Trophoblast cell (in vitro differentiated cells and primary cell): ENCODE measurements at regions not wholly inside any gene's neighbourhood (a gene's known extent, or its start where the extent isn't known, plus 50 kb on each side); places are given as distances from the start of the nearest gene placed in this dataset.

Experiments used
- DNase-seq, 2 donors: peaks; one replicate each; pipeline ENCODE4 v3.0.0-alpha.2; 2016
- H2AFZ ChIP-seq: 2 replicates; pipeline ENCODE4 v1.6.1; 2013; ENCODE audit warnings: low read length, moderate library complexity, mild to moderate bottlenecking; ENCODE audit not compliant: insufficient read depth, poor library complexity
- H2AK5ac ChIP-seq: 2 replicates; pipeline ENCODE4 v1.6.1; 2013; ENCODE audit warnings: mild to moderate bottlenecking, low read length
- H2BK120ac ChIP-seq: 2 replicates; pipeline ENCODE4 v1.6.1; 2013; ENCODE audit warnings: low read length, mild to moderate bottlenecking, moderate library complexity; ENCODE audit not compliant: insufficient read depth, poor library complexity
- H2BK12ac ChIP-seq: 2 replicates; pipeline ENCODE4 v1.6.1; 2013; ENCODE audit warnings: mild to moderate bottlenecking, low read length, moderate library complexity
- H2BK5ac ChIP-seq: 2 replicates; pipeline ENCODE4 v1.6.1; 2013; ENCODE audit warnings: low read length, low read depth, moderate library complexity, mild to moderate bottlenecking; ENCODE audit not compliant: poor library complexity
- H3K14ac ChIP-seq: 2 replicates; pipeline ENCODE4 v1.6.1; 2013; ENCODE audit warnings: mild to moderate bottlenecking, low read length
- H3K18ac ChIP-seq: 2 replicates; pipeline ENCODE4 v1.6.1; 2013; ENCODE audit warnings: mild to moderate bottlenecking, low read length
- H3K23ac ChIP-seq: 2 replicates; pipeline ENCODE4 v1.6.1; 2013; ENCODE audit warnings: low read length
- H3K27ac ChIP-seq: 2 replicates; pipeline ENCODE4 v1.5.1; 2013; ENCODE audit warnings: low read depth, mild to moderate bottlenecking, inconsistent platforms, low read length, moderate library complexity
- H3K27me3 ChIP-seq: 2 replicates; pipeline ENCODE4 v1.6.1; 2013; ENCODE audit warnings: inconsistent platforms, mild to moderate bottlenecking, low read length, moderate library complexity; ENCODE audit not compliant: insufficient read depth
- H3K36me3 ChIP-seq, 2 experiments: 1 replicate in 1 of 2; 2 replicates in 1 of 2; pipeline ENCODE4 v1.6.1; 2013; ENCODE audit warnings: low read length in 2 of 2, mild to moderate bottlenecking in 2 of 2, moderate library complexity in 1 of 2; ENCODE audit not compliant: insufficient read depth in 2 of 2, control insufficient read depth in 1 of 2
- H3K4ac ChIP-seq: 2 replicates; pipeline ENCODE4 v1.6.1; 2013; ENCODE audit warnings: low read depth, mild to moderate bottlenecking, low read length, moderate library complexity
- H3K4me1 ChIP-seq, 2 experiments: 1 replicate in 1 of 2; 2 replicates in 1 of 2; pipeline ENCODE4 v1.6.1; 2013; ENCODE audit warnings: low read length in 2 of 2, mild to moderate bottlenecking in 2 of 2, moderate library complexity in 1 of 2; ENCODE audit not compliant: insufficient read depth in 2 of 2, control insufficient read depth in 1 of 2
- H3K4me2 ChIP-seq: 2 replicates; pipeline ENCODE4 v1.6.1; 2013; ENCODE audit warnings: inconsistent platforms, mild to moderate bottlenecking, low read length, moderate library complexity
- H3K4me3 ChIP-seq: 2 replicates; pipeline ENCODE4 v1.5.1; 2013; ENCODE audit warnings: mild to moderate bottlenecking, low read depth, low read length, inconsistent platforms
- H3K79me1 ChIP-seq: one replicate; pipeline ENCODE4 v1.6.1; 2013; ENCODE audit warnings: low read length
- H3K79me2 ChIP-seq: 2 replicates; pipeline ENCODE4 v1.6.1; 2013; ENCODE audit warnings: low read length, mild to moderate bottlenecking; ENCODE audit not compliant: control insufficient read depth, insufficient read depth, poor library complexity
- H3K9ac ChIP-seq: 2 replicates; pipeline ENCODE4 v1.6.1; 2013; ENCODE audit warnings: mild to moderate bottlenecking, low read length
- H3K9me3 ChIP-seq: 2 replicates; pipeline ENCODE4 v1.6.1; 2013; ENCODE audit warnings: low read depth, mild to moderate bottlenecking, control low read depth, inconsistent platforms, low read length; ENCODE audit not compliant: insufficient read depth
- H4K12ac ChIP-seq: 2 replicates; pipeline ENCODE4 v1.6.1; 2013; ENCODE audit warnings: low read depth, mild to moderate bottlenecking, low read length, moderate library complexity
- H4K8ac ChIP-seq: 2 replicates; pipeline ENCODE4 v1.6.1; 2013; ENCODE audit warnings: low read depth, mild to moderate bottlenecking, low read length, moderate library complexity
- H4K91ac ChIP-seq: one replicate; pipeline ENCODE4 v1.6.1; 2013; ENCODE audit warnings: low read depth, mild to moderate bottlenecking, low read length, moderate library complexity
- WGBS: extraction: QIAGEN DNeasy Blood & Tissue Kit; methylation state at CpG from one replicate; pipeline ENCODE4 v1.1.7; 2013; ENCODE audit warnings: missing lambda C conversion rate; ENCODE audit not compliant: insufficient read length, insufficient coverage; ENCODE audit errors: extremely low coverage; 5-methylcytosine and 5-hydroxymethylcytosine counted together

- Histone ChIP-seq H3K4me3 (no peak overlapping the region), H4K12ac (no peak overlapping the region), H2AFZ (no peak overlapping the region), H3K79me2 (no peaks in the 10 kb centered on the region), H3K27ac (no peak overlapping the region), H3K27me3 (no peaks in the 10 kb centered on the region), H3K18ac (no peak overlapping the region), H3K4me2 (no peak overlapping the region), H3K14ac (no peak overlapping the region), H3K79me1 (no peaks in the 10 kb centered on the region), H2BK12ac (no peak overlapping the region), H2BK120ac (no peak overlapping the region), H2AK5ac (no peak overlapping the region), H3K4ac (no peak overlapping the region), H3K23ac (no peak overlapping the region), H4K8ac (no peak overlapping the region), H3K9me3 (no peaks in the 10 kb centered on the region), H3K9ac (no peak overlapping the region), H2BK5ac (no peak overlapping the region), H4K91ac (no peak overlapping the region), H3K4me1 (no peaks in the 10 kb centered on the region), H3K36me3 (no peaks in the 10 kb centered on the region)
- WGBS, result no CpG with 5 or more reads among the region's 3 CpGs
- no peak for DNase-seq
Measured at GRCh38 chr1:88200545-88200944, 483.5 kb upstream of the PKN2 start.

- Histone ChIP-seq H3K79me1 (no peaks in the 10 kb centered on the region), H2BK12ac (no peak overlapping the region), H2AFZ (no peak overlapping the region), H4K12ac (no peak overlapping the region), H2BK120ac (no peak overlapping the region), H3K27me3 (no peaks in the 10 kb centered on the region), H3K14ac (no peak overlapping the region), H3K79me2 (no peaks in the 10 kb centered on the region), H3K4me3 (no peak overlapping the region), H3K4me1 (no peaks in the 10 kb centered on the region), H4K91ac (no peak overlapping the region), H3K9ac (no peak overlapping the region), H3K4me2 (no peak overlapping the region), H3K18ac (no peak overlapping the region), H2BK5ac (no peak overlapping the region), H3K9me3 (no peaks in the 10 kb centered on the region), H3K23ac (no peak overlapping the region), H3K36me3 (no peaks in the 10 kb centered on the region), H2AK5ac (no peak overlapping the region), H3K4ac (no peak overlapping the region), H4K8ac (no peak overlapping the region), H3K27ac (no peak overlapping the region)
- no CpG with 5 or more reads among the region's 3 CpGs for WGBS
- DNase-seq, result peak in 1 of 2 donors; percentile 54
Measured at GRCh38 chr1:88204111-88204510, 480.0 kb upstream of the PKN2 start.

DNA sequence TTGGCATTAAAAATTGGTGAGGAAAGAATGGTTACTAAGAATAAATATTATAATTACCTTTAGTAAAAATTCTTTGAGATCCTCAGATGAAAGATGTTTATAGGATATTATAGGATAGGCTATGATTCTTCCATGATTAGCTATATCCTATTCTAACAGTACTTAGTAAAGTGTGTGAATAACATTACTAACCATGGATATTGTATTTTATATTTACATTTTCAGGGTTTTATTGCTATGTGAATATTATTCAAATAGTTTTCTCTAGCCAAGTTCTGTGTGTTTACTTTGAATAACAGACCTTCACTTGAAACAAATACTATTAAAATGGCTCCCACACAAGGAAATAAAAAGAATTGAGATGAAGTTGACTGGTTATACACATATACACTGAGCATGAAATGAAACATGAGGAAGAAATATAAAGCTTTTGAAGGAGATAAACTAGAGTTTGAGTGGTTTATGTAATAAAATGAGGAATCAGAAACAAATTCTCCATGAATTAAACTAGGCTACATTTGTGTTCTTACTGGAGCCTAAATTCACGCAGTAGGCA, 479.4 kb upstream of the PKN2 start:
- Histone ChIP-seq H3K27me3 (no peaks in the 10 kb centered on the region), H4K91ac (no peak overlapping the region), H2AK5ac (no peak overlapping the region), H3K4me3 (no peak overlapping the region), H3K18ac (no peak overlapping the region), H3K36me3 (no peaks in the 10 kb centered on the region), H3K23ac (no peak overlapping the region), H3K4me2 (no peak overlapping the region), H3K9me3 (no peaks in the 10 kb centered on the region), H3K79me1 (no peaks in the 10 kb centered on the region), H2BK5ac (no peak overlapping the region), H3K9ac (no peak overlapping the region), H3K4me1 (no peaks in the 10 kb centered on the region), H3K79me2 (no peaks in the 10 kb centered on the region), H2BK120ac (no peak overlapping the region), H4K8ac (no peak overlapping the region), H4K12ac (no peak overlapping the region), H3K14ac (no peak overlapping the region), H2AFZ (no peak overlapping the region), H3K4ac (no peak overlapping the region), H3K27ac (no peak overlapping the region), H2BK12ac (no peak overlapping the region)
- DNase-seq, result no peak
- WGBS, result no CpG with 5 or more reads among the region's 1 CpG

DNA sequence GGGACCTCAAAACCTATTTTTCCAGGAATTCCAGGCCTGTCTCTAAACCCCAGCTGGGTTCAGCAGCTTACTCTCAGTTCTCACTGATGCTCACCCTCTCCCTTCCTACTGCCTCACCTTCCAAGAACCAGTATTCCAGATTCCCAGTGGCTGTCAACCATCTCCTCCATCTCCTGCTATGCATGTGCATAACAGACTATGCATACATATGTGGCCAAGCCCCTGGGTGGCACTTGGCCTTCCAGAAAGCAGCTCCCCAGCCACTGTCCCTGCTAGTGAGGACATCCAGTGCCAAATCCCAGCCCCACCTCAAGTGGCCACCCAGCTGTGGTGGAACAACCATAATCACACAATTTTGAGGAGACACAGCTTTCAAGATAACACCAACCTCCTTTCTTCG, 475.7 kb upstream of the PKN2 start:
- no peak overlapping the region for H2BK5ac ChIP-seq
- no peak for DNase-seq
- H3K23ac ChIP-seq, result no peak overlapping the region
- peaks cover 2% of the 10 kb centered on the region for H3K9me3 ChIP-seq
- H3K14ac ChIP-seq, result no peak overlapping the region
- H3K27ac ChIP-seq, result no peak overlapping the region
- no peak overlapping the region for H2BK12ac ChIP-seq
- no peak overlapping the region for H4K8ac ChIP-seq
- no peaks in the 10 kb centered on the region for H3K4me1 ChIP-seq
- no peaks in the 10 kb centered on the region for H3K27me3 ChIP-seq
- H4K91ac ChIP-seq, result no peak overlapping the region
- H2BK120ac ChIP-seq, result no peak overlapping the region
- H3K4ac ChIP-seq, result no peak overlapping the region
- no peak overlapping the region for H3K4me3 ChIP-seq
- no peaks in the 10 kb centered on the region for H3K36me3 ChIP-seq
- H3K4me2 ChIP-seq, result no peak overlapping the region
- no peak overlapping the region for H2AK5ac ChIP-seq
- no peak overlapping the region for H3K18ac ChIP-seq
- H4K12ac ChIP-seq, result no peak overlapping the region
- no CpG with 5 or more reads among the region's 1 CpG for WGBS
- no peaks in the 10 kb centered on the region for H3K79me1 ChIP-seq
- no peaks in the 10 kb centered on the region for H3K79me2 ChIP-seq
- H2AFZ ChIP-seq, result no peak overlapping the region
- H3K9ac ChIP-seq, result no peak overlapping the region
